Left ventricle myocardium inferior (tissue), 1 donor: ENCODE measurements at regions not wholly inside any gene's neighbourhood (a gene's known extent, or its start where the extent isn't known, plus 50 kb on each side); places are given as distances from the start of the nearest gene placed in this dataset.

Experiments used
- DNase-seq: peaks from one replicate; pipeline ENCODE4 v3.0.0-alpha.2; 2020
- H3K27ac ChIP-seq: fragments of 200-600 bp; replicated peaks from 2 replicates; pipeline ENCODE4 v1.8.0; 2021
- H3K27me3 ChIP-seq: fragments of 200-600 bp; 2 replicates; pipeline ENCODE4 v1.8.0; 2021; ENCODE audit warnings: low read depth
- H3K36me3 ChIP-seq: fragments of 200-600 bp; 2 replicates; pipeline ENCODE4 v1.8.0; 2021
- H3K4me1 ChIP-seq: fragments of 200-600 bp; 2 replicates; pipeline ENCODE4 v1.8.0; 2021
- H3K4me3 ChIP-seq: fragments of 200-600 bp; 2 replicates; pipeline ENCODE4 v1.8.0; 2021; ENCODE audit warnings: mild to moderate bottlenecking, moderate library complexity
- H3K9me3 ChIP-seq: fragments of 200-600 bp; replicated peaks from 2 replicates; pipeline ENCODE4 v1.8.0; 2021
- CTCF ChIP-seq: fragments of 200-600 bp; IDR thresholded peaks from 2 replicates; pipeline ENCODE4 v1.8.0; 2021; ENCODE audit warnings: antibody characterized with exemption, mild to moderate bottlenecking, borderline replicate concordance
- intact Hi-C: fragments of 100-400 bp; cut with micrococcal nuclease; formaldehyde crosslinking; loops from one replicate; pipeline ENCODE4 v1.11.0; 2022
- donor health status: DM: no; HTN: yes; CAD: no; lungs with severe emphysema.

- no peaks in the 10 kb centered on the region for H3K27me3 ChIP-seq
- H3K36me3 ChIP-seq, result no peaks in the 10 kb centered on the region
- H3K4me3 ChIP-seq, result no peak overlapping the region
- no peak for DNase-seq
- no peaks in the 10 kb centered on the region for H3K4me1 ChIP-seq
- peaks cover 14% of the 10 kb centered on the region for H3K9me3 ChIP-seq
- no peak for TF ChIP-seq CTCF
- no peak overlapping the region for H3K27ac ChIP-seq
- intact Hi-C loops, result no loop called here
Observed at GRCh38 chr9:82457298-82457697, 468.7 kb downstream of the SPATA31D1 start.

GRCh38 chr9:82457891-82458290, 469.3 kb downstream of the SPATA31D1 start:
- Histone ChIP-seq H3K9me3 (peaks cover 8% of the 10 kb centered on the region), H3K4me3 (no peak overlapping the region), H3K36me3 (no peaks in the 10 kb centered on the region), H3K27ac (no peak overlapping the region), H3K4me1 (no peaks in the 10 kb centered on the region), H3K27me3 (no peaks in the 10 kb centered on the region)
- no peak for TF ChIP-seq CTCF
- no peak for DNase-seq
- intact Hi-C loops, result no loop called here

- Histone ChIP-seq H3K4me3 (no peak overlapping the region), H3K36me3 (no peaks in the 10 kb centered on the region), H3K4me1 (no peaks in the 10 kb centered on the region), H3K9me3 (peaks cover 5% of the 10 kb centered on the region), H3K27ac (no peak overlapping the region), H3K27me3 (no peaks in the 10 kb centered on the region)
- no peak for DNase-seq
- intact Hi-C loops, result no loop called here
- no peak for TF ChIP-seq CTCF
Observed at GRCh38 chr9:82458296-82458695, 469.7 kb downstream of the SPATA31D1 start.

GRCh38 chr9:82466616-82467260, 478.2 kb downstream of the SPATA31D1 start:
- Histone ChIP-seq H3K9me3 (no peaks in the 10 kb centered on the region), H3K4me1 (no peaks in the 10 kb centered on the region), H3K4me3 (no peak overlapping the region), H3K27ac (no peak overlapping the region), H3K36me3 (no peaks in the 10 kb centered on the region), H3K27me3 (no peaks in the 10 kb centered on the region)
- peak; percentile 45 for TF ChIP-seq CTCF
- no peak for DNase-seq
- intact Hi-C loops, result no loop called here

GRCh38 chr9:82467436-82467835, 478.9 kb downstream of the SPATA31D1 start:
- DNase-seq, result no peak
- Histone ChIP-seq H3K27ac (no peak overlapping the region), H3K36me3 (no peaks in the 10 kb centered on the region), H3K4me3 (no peak overlapping the region), H3K4me1 (no peaks in the 10 kb centered on the region), H3K27me3 (no peaks in the 10 kb centered on the region), H3K9me3 (no peaks in the 10 kb centered on the region)
- intact Hi-C loops, result no loop called here
- TF ChIP-seq CTCF, result no peak

- no peak for TF ChIP-seq CTCF
- intact Hi-C loops, result no loop called here
- no peak for DNase-seq
- H3K27me3 ChIP-seq, result no peaks in the 10 kb centered on the region
- no peak overlapping the region for H3K27ac ChIP-seq
- no peaks in the 10 kb centered on the region for H3K36me3 ChIP-seq
- H3K9me3 ChIP-seq, result no peaks in the 10 kb centered on the region
- no peak overlapping the region for H3K4me3 ChIP-seq
- H3K4me1 ChIP-seq, result no peaks in the 10 kb centered on the region
Observed at GRCh38 chr9:82474235-82474634, 485.7 kb downstream of the SPATA31D1 start.
